HG03108 (cell line): ENCODE measurements at regions not wholly inside any gene's neighbourhood (a gene's known extent, or its start where the extent isn't known, plus 50 kb on each side); places are given as distances from the start of the nearest gene placed in this dataset.

ENCODE experiments used
- ATAC-seq: cut with Tn5 transposase; IDR thresholded peaks from one replicate; pipeline ENCODE4 v1.9.1; 2021; ENCODE audit warnings: moderate library complexity; ENCODE audit not compliant: unreplicated experiment

DNA sequence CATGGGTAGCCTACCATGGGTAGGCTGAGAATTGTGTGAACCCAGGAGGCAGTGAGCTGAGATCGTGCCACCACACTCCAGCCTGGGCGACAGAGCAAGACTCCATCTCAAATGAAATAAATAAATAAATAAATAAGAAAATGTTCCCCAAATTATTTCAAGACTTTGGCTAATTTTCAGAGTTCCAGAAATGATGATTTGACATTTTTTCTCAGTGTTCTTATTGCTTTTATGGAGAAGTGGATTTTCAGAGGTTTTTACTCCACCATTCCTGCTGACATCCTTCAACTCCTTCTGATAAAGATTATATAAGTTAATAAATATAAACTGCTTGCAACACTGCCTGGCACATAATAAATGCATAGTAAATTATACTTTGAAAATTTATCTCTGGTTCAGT lies 80.4 kb upstream of the PRKCQ start:
- ATAC-seq, result no peak

- ATAC-seq, result no peak
Observed at GRCh38 chr10:6659451-6659850, 79.4 kb upstream of the PRKCQ start.

- no peak for ATAC-seq
Observed at GRCh38 chr10:6657669-6658068, 77.6 kb upstream of the PRKCQ start.

DNA sequence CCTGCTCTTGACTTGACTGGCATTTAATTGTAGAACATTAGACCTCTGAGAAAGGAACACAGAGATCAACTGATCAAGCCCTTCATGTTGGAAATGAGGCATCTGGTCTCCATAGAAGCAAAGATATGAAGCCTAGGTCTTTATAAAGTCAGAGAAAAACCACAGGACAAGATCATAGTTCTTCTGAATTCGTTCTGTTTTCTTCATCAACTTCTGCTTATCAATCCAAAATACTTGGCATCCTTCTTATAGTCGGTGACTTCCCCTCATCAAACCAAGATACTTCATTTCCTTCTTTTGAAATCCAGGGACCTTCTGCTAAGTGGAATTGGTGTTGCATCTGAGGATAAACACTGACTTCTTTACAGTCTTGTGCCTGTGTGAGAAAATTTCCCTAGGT lies 77.1 kb upstream of the PRKCQ start:
- no peak for ATAC-seq

- ATAC-seq, result no peak
Observed at GRCh38 chr10:6654571-6654970, 74.5 kb upstream of the PRKCQ start.

DNA sequence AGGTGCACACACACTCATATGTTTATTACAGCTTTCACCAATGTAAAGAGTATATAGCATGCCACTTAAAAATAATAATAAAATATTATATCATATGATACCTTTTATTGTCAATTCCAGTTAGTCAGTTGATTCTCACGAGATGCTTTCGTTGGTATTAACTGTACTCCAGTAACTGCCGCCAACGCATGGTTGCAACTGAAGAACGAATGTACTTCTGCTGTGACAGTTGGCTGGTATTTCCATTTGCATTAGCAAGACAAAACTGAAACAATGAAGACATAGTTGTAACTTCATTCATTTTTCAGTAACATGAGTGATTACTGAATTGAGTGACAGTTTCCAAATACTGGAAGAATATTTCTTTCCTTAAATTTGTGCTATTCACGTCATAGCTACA lies 70.5 kb upstream of the PRKCQ start:
- ATAC-seq, result no peak

DNA sequence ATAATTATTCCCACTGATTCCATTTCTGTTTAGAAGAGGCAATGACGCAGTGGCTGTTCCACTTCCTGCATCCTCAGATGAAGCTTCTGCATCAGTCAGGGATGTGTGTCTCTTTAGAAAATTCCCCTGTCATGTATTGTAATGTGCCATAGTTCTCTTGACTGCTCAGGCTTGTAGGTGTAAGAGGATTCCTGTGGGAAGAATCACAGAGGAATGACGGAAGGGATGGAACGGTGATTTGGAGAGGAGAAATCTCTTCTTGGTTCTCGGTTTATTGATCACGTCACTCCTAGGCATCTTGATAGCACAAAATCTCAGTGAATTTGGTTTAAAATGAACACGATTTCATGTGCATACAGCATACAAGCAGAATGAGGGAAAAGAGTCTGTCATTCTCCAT lies 69.8 kb upstream of the PRKCQ start:
- no peak for ATAC-seq

- no peak for ATAC-seq
Observed at GRCh38 chr10:6648894-6649720, 69.0 kb upstream of the PRKCQ start.

GRCh38 chr10:6647811-6648526 lies 67.9 kb upstream of the PRKCQ start:
- ATAC-seq, result no peak

- ATAC-seq, result no peak
Observed at GRCh38 chr10:6643962-6644361, 63.9 kb upstream of the PRKCQ start.

- no peak for ATAC-seq
Observed at GRCh38 chr10:6642876-6643275, 62.8 kb upstream of the PRKCQ start.

DNA sequence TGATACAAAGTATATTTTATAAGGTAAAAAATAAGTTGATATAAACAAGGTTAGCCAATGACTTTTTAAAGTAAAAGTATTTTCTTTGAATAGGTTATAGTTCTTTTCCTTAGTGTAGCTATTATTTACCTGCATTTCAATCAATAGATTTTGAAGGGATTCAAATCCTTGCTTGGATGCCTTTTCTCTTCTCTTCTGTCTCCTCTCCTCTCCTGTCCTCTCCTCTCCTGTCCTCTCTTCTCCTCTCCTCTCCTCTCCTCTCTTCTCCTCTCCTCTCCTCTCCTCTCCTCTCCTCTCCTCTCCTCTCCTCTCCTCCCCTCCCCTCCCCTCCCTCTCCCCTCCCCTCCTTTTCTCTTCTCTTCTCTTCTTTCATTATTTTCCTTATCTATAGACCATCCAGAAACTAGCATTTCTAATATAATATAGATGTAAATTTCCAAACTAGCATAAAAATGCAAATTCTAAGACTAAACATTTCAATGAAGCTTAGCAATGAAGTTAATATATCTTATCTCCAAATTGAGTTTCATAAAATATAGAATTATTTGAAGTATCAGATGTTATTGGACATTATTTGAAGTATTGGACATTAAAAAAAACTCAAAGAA lies 60.5 kb upstream of the PRKCQ start:
- ATAC-seq, result no peak

DNA sequence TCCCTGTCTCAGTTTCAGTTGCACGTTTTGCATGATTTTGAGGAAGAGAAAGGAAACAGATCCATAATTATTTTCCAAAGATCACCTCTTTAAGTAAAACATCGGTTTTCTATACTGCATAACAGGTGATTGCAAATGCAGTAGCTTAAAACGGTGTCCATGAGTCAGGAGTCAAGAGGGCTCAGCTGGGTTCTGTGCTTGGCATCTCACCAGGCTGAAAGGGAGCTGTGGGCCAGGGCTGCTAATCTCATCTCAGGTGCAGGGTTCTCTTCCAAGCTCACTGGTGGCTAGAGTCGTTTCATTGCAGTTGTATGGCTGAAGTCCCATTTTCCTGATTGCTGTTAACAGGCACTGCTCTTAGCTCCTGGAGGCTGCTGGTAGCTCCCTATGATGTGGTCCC lies 57.0 kb upstream of the PRKCQ start:
- no peak for ATAC-seq

- ATAC-seq, result no peak
Observed at GRCh38 chr10:6635784-6636183, 55.7 kb upstream of the PRKCQ start.
